Smooth muscle cell (in vitro differentiated cells): ENCODE measurements at regions not wholly inside any gene's neighbourhood (a gene's known extent, or its start where the extent isn't known, plus 50 kb on each side); places are given as distances from the start of the nearest gene placed in this dataset.

ENCODE experiments used
- DNase-seq: peaks from one replicate; lab custom pipeline; 2025; ENCODE audit not compliant: unreplicated experiment; lab: John Stamatoyannopoulos, UW
- H2AFZ ChIP-seq: fragments of 200-600 bp; sonication (generic); 2 replicates; pipeline ENCODE4 v1.6.0; 2016; ENCODE audit warnings: antibody characterized with exemption, low read depth, mild to moderate bottlenecking
- H3F3A ChIP-seq: fragments of 200-600 bp; sonication (generic); 2 replicates; pipeline ENCODE4 v1.6.0; 2017; ENCODE audit warnings: antibody characterized with exemption, low read depth
- H3K27ac ChIP-seq: fragments of 200-600 bp; sonication (generic); 2 replicates; pipeline ENCODE4 v1.5.1; 2016; ENCODE audit warnings: low read depth, mild to moderate bottlenecking
- H3K27me3 ChIP-seq: fragments of 200-600 bp; sonication (generic); 2 replicates; pipeline ENCODE4 v1.6.1; 2016; ENCODE audit warnings: low read depth, mild to moderate bottlenecking
- H3K36me3 ChIP-seq: fragments of 200-600 bp; sonication (generic); 2 replicates; pipeline ENCODE4 v1.5.1; 2016; ENCODE audit warnings: low read depth
- H3K4me1 ChIP-seq: fragments of 200-600 bp; sonication (generic); 2 replicates; pipeline ENCODE4 v1.5.1; 2016; ENCODE audit warnings: low read depth
- H3K4me2 ChIP-seq: fragments of 200-600 bp; sonication (generic); 2 replicates; pipeline ENCODE4 v1.6.0; 2016; ENCODE audit warnings: mild to moderate bottlenecking
- H3K4me3 ChIP-seq: fragments of 200-600 bp; sonication (generic); 2 replicates; pipeline ENCODE4 v1.5.1; 2016; ENCODE audit warnings: mild to moderate bottlenecking
- H3K79me2 ChIP-seq: fragments of 200-600 bp; sonication (generic); 2 replicates; pipeline ENCODE4 v1.6.0; 2016; ENCODE audit warnings: low read depth, mild to moderate bottlenecking
- H3K9ac ChIP-seq: fragments of 200-600 bp; sonication (generic); 2 replicates; pipeline ENCODE4 v1.6.0; 2016; ENCODE audit warnings: low read depth
- H3K9me3 ChIP-seq: fragments of 200-600 bp; sonication (generic); replicated peaks from 2 replicates; pipeline ENCODE4 v1.5.1; 2016; ENCODE audit warnings: low read depth
- H4K20me1 ChIP-seq: fragments of 200-600 bp; sonication (generic); 2 replicates; pipeline ENCODE4 v1.6.0; 2016; ENCODE audit warnings: low read depth
- CTCF ChIP-seq: fragments of 200-600 bp; sonication (generic); IDR thresholded peaks from 2 replicates; pipeline ENCODE4 v1.5.1; 2017; ENCODE audit warnings: borderline replicate concordance, mild to moderate bottlenecking, antibody characterized with exemption; ENCODE audit not compliant: insufficient read depth, poor library complexity, severe bottlenecking
- WGBS: methylation state at CpG from one replicate; pipeline ENCODE4 v1.1.7; 2016; ENCODE audit warnings: low lambda C conversion rate; 5-methylcytosine and 5-hydroxymethylcytosine counted together

- Histone ChIP-seq H4K20me1 (no peaks in the 10 kb centered on the region), H3K27me3 (no peaks in the 10 kb centered on the region), H3K79me2 (no peaks in the 10 kb centered on the region), H3K36me3 (no peaks in the 10 kb centered on the region), H2AFZ (no peak overlapping the region), H3K9ac (no peak overlapping the region), H3K4me3 (no peak overlapping the region), H3K9me3 (no peaks in the 10 kb centered on the region), H3F3A (no peaks in the 10 kb centered on the region), H3K4me1 (no peaks in the 10 kb centered on the region), H3K27ac (no peak overlapping the region), H3K4me2 (no peak overlapping the region)
- no peak for TF ChIP-seq CTCF
- DNase-seq = no peak
These were observed 147.7 kb upstream of the SATB1 start for GRCh38 chr3:18572809-18573208.

- no peak overlapping the region for H3K4me2 ChIP-seq
- peaks cover 8% of the 10 kb centered on the region for H3K27me3 ChIP-seq
- H3F3A ChIP-seq = no peaks in the 10 kb centered on the region
- no peaks in the 10 kb centered on the region for H3K4me1 ChIP-seq
- TF ChIP-seq CTCF = no peak
- H3K9ac ChIP-seq = no peak overlapping the region
- no peak overlapping the region for H3K27ac ChIP-seq
- H3K79me2 ChIP-seq = no peaks in the 10 kb centered on the region
- H3K36me3 ChIP-seq = no peaks in the 10 kb centered on the region
- H3K9me3 ChIP-seq = no peaks in the 10 kb centered on the region
- H2AFZ ChIP-seq = no peak overlapping the region
- H3K4me3 ChIP-seq = no peak overlapping the region
- DNase-seq = no peak
- H4K20me1 ChIP-seq = no peaks in the 10 kb centered on the region
These were observed 142.2 kb upstream of the SATB1 start for GRCh38 chr3:18567293-18567692.

GRCh38 chr3:18562364-18563154 is 137.4 kb upstream of the SATB1 start:
- Histone ChIP-seq H3K36me3 (no peaks in the 10 kb centered on the region), H3K79me2 (no peaks in the 10 kb centered on the region), H3K27ac (no peak overlapping the region), H2AFZ (no peak overlapping the region), H3F3A (no peaks in the 10 kb centered on the region), H3K9ac (no peak overlapping the region), H3K4me1 (no peaks in the 10 kb centered on the region), H3K9me3 (no peaks in the 10 kb centered on the region), H3K4me3 (no peak overlapping the region), H4K20me1 (no peaks in the 10 kb centered on the region), H3K27me3 (peaks cover 30% of the 10 kb centered on the region), H3K4me2 (no peak overlapping the region)
- TF ChIP-seq CTCF = no peak
- WGBS = 81% methylated on average over 1 of the region's 1 CpG
- no peak for DNase-seq

- no peaks in the 10 kb centered on the region for H3F3A ChIP-seq
- peak overlapping the region; percentile 61 for H2AFZ ChIP-seq
- H3K4me1 ChIP-seq = no peaks in the 10 kb centered on the region
- H3K27ac ChIP-seq = no peak overlapping the region
- TF ChIP-seq CTCF = peak; percentile 72
- H3K9me3 ChIP-seq = no peaks in the 10 kb centered on the region
- peaks cover 30% of the 10 kb centered on the region for H3K27me3 ChIP-seq
- H3K4me3 ChIP-seq = no peak overlapping the region
- H4K20me1 ChIP-seq = no peaks in the 10 kb centered on the region
- no peak overlapping the region for H3K4me2 ChIP-seq
- no peaks in the 10 kb centered on the region for H3K36me3 ChIP-seq
- DNase-seq = no peak
- H3K9ac ChIP-seq = no peak overlapping the region
- no peaks in the 10 kb centered on the region for H3K79me2 ChIP-seq
- 21% methylated on average over 5 of the region's 5 CpGs for WGBS
These were observed 134.2 kb upstream of the SATB1 start for GRCh38 chr3:18559331-18559842.
